Activated CD4-positive, alpha-beta T cell treated with anti-CD3 and anti-CD28 coated beads for 4 hours (primary cell): ENCODE measurements at regions not wholly inside any gene's neighbourhood (a gene's known extent, or its start where the extent isn't known, plus 50 kb on each side); places are given as distances from the start of the nearest gene placed in this dataset.

ENCODE experiments used
- DNase-seq, 2 donors: peaks; one replicate each; pipeline ENCODE4 v3.0.0-alpha.2; 2020

DNA sequence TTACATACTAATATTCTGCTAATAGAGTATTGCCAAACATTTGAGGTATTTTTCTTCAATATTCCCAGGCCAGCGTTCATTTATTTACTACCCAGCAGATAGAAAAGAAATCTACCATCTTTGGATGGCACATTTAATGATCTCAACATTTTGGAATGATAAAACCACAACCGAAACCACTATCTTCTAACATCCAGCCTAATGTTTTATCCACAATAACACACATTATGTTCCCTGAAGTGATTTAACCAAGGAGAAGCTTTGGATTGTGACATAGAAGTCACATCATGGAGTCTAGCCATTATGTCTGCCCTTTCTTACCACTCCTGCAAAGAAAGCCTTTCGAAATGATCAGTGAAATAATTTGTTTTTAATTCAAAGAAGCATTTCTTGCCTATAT lies 497.1 kb upstream of the PLXNA2 start:
- DNase-seq = no peak

DNA sequence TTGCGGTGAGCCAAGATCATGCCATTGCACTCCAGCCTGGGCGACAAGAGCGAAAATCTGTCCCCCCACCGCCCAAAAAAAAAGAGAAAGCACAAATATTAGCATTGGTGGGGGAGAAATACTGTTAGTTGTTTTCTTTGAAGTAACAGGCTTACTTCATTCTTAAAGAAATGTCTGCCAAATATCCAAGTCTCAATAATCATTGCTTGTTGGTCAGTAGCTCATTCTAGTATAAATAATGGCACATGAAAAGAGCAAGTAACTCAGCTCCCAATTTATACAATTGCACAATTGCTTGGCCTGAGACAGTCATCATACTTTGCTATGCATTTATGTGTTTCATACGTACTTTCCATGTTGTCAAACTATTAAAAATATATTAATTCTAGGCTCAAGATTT lies 499.2 kb upstream of the PLXNA2 start:
- no peak for DNase-seq

DNA sequence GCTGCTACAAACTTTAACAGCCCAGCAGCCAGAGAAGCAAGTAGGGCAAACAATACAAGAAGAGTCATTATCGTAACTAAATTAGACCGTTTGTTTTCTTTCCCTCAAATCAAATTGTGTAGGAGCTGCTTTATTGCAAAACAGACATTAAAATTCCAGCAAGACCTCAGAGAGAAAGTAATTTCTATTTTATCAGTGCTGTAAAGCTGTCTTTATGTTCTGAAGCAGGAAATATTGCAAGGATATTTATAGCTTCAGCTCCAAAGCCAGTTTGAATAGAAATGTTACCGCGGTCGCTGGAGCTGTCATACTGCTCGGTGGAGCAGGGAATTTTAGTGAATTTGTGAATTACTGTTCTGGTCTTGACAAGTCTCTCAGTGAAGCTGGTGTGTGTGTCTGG lies 503.8 kb upstream of the PLXNA2 start:
- DNase-seq = no peak

DNA sequence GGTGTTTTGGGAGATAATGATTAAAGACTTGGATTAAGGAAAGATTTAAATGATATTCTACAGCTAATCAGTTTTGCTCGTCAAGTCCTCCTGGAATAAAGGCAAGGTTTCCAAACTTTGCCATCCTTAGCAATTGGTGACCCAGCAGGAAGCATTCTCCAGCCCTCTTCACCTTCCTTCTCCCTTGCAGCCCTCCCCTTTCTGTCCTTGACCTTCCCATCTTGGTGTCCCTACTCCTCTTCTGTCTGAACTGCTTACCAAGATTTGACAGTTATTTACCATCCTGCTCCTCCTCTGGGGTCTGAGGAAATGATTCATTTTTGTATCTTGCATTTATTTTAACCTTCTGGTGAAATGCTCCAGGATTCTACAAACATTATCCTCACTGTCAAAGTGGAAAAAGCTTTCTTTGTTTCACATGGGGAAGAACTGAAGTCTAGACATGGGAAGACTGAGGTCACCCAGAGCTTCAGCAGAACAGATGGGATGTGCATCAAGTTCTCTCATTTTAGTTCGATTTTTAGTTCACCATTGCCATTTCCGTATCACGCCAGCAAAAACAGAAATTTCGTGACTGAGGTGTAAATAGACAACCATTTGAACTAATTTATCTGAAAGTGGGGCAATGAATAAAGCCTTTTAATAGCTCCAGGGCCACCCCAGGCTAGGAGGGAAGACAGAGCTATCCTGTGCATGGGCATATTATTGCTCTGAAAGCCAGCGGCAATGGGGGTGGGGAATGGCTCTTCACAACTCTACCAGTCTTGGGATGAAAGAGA lies 504.4 kb upstream of the PLXNA2 start:
- DNase-seq = no peak

DNA sequence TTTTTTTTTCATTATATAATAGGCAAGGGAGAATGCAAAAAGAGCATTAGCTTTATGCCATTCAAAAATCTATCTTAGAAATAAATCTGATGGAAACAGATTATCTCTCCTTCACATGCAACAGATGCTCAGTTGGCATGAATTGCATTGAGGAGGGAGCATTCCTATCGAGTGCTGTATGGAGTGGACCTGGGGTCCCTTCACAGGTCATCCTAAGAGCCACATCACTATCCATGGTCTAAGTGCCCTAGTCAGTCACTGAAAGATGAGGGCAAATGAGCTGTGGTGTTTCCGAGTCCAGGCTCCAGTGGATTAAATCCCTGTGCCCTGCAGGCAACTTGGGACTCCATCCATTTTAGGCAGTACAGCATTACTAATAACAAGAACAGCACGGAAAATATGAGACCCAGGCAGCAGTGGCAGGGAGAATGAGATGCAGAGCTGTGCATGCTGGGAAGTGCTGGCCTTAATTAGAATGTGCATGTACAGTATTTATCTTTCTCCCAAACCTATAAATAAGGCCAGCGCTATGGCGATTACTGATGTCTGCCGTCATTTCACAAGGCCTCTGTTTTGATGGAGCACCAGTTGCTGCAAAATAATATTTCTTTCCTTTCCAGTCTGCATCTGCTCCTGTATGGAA lies 512.3 kb upstream of the PLXNA2 start:
- no peak for DNase-seq

DNA sequence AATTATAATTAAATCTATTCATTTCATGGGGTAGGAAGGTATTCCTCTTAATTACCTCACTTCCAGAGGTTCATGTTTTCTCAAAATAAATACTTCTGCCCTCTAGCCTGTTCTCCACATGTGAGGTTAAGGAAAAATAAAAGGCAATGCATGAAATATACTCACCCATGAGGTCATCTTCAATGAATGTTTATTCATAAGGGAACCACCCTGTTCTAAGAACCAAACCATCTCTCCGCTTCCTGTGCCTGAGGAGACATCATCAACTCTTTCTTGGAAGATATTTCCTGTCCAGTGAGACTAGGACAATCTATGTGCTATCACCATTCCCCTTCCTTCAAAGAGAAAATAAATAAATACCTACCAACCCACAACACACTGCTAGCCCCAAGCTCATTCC lies 513.7 kb upstream of the PLXNA2 start:
- DNase-seq = no peak

DNA sequence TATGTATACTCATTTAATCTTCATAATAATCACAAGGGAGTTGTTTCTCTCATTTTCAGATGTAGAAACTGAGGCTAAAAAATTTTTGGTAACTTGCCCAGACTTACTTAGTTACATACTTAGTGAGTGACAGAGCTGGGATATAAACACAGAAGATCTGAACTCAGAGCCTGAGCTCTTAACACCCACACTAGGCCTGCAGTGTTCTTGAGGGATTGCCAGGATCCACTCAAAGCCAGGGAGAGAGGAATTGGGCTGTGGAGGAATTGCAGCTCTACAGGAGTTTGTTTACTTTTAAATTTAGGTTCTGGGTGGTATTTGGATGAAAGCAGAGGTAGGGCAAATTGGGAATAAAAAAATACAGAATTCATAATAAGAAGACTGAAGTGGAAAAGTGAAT lies 515.1 kb upstream of the PLXNA2 start:
- DNase-seq = no peak

DNA sequence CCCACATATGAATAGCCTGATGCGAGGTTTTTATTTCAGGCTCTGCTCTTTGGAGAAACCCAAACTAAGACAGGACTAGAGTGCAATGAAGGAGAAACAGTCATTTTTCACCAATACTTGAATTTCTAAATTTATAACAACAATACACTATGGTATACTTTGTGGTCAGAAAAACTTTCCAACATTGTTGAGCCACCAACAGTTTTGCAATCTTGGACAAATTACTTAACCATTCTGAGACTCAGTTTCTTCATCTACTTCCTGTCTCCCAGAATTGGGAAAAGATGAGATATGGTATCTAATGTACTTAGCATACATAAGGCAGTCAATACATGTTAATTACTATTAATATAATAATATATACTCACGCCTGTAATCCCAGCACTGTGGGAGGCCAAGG lies 519.8 kb upstream of the PLXNA2 start:
- no peak for DNase-seq

DNA sequence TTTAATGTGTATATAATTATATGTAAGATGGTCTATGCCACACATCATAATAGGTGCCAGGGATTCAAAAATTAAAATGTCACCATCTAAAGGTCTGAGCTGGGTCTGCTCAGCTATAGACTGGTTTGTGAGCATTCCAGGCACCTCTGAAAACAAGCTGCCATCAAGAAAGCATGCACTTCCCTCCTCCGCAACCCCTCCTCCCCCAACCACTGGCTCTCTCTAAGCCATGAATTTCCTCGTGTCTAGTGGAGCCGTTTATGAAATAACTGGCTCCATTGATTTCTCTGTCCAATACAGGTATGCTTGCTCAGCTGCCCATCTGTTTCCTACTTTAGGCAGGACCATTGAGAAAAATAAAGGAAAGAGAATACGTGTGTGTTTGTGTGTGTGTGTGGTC lies 522.6 kb upstream of the PLXNA2 start:
- DNase-seq = no peak

DNA sequence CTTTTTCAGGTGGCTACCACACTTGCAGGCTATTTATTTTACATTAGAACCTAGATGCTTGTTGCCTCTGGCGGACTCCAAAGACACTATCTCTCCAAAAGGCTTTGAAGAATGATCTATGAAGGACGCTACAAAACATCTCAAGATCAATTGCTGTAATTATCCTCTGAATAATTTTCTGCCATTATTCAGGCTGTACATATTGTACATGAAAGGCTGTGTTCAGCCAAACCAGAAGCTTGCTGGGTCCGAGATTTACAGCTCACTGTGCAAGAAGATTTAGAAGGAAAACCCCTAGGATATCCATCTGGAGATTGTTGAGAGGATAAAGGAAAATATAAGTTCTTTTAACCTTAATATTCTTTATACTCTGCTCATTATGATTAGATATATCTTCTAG lies 523.6 kb upstream of the PLXNA2 start:
- no peak for DNase-seq

DNA sequence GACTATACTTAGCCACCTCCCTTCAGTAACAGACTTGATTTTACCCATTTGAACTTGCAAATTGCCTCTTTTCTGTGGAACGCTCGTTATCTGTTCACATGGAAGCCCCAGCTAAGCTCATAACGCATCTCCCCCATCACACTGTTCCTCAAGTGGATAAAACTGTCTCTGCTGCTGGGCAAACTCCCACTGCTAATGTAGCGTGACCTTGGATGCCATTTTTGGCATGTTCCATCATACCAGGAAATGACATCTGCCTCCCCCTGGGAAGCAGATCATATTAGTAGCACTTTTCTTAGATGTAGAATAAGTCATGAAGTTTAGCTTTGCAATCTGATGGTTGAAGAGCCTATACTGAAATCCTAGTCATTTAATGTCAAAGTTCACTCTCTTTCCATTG lies 528.7 kb upstream of the PLXNA2 start:
- DNase-seq = no peak

DNA sequence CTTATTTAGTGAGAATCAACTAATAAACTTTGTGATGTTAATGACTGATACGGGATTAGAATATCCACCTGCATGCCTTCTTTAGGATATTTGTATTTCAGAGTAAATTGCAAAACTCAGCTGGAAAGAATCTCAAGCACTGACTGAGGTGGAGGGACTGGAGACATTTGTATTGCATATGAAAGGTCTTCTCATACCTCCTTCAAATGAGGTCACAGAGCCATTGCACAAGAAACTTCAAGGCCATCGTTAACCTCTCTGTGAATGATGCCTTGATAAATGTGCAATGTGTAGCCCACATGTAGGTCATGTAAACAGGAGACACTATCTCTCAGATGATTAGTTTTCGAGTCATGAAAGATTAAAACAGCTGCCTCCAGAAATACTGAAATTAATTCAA lies 531.7 kb upstream of the PLXNA2 start:
- no peak for DNase-seq

DNA sequence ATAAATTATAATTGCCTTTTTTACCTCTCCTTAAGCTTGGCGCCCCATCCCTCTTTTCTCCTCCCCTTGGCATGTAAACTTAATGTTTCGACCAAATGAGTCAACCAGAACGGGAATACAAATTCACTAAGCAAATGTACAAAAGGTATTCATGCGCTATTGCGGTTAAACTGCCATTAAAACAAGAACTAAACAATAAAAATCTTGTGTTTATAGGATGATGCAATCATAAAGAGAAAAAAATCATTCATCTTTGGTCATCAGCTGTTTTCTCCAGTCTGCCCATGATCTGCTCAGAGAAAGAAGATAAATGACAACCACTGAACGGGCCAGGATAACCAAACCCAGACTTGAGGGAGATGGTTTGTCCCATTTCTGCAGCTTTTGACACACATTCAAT lies 534.2 kb upstream of the PLXNA2 start:
- no peak for DNase-seq

DNA sequence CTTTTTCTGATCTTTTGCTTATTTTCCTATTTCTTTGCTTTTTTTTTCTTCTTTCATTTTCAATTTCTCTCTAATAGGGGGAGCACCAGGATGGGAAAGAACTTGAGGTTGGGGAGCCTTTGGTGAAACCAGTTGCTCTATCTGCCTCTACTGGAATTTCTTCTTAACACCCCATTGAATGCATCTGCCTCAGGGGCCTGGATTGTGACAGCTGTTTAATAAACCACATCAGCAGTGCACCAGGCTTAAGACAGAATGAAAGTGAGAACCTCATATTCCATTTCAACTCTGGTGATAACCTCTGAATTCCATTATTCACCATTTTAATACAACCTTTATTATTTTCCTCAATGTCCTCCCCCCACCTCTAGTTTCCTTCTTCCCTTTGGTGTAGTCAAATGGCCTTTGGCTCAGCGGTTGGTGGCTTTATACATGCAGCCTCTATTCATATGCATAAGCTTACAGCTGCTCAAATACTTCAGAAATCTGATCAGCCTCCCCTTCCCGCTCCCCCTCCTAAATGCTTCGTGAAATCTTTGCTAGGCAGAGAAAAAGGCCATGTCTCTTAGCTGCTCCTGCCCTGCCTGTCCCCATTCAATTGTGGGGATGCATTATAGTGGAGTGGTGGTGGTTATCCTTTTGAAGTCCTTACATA lies 537.3 kb upstream of the PLXNA2 start:
- no peak for DNase-seq

DNA sequence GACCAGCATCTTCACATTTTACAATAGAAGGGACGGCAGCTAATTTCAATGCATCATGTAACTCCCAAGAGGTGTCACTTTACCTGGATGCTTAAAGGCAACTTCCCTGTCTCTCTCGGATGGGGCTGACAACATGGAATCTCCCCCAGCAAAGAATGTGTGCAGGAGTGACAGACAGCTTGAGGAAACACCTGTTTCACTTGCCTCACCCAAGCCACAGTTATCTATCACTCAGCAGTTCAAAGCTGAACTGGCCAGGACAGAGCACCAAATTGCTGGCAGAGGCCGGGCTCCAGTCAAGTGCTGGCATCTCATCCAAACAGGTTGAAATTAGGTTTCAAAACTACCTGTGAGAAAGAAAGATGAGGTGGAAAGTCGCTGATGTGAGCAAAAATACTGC lies 538.0 kb upstream of the PLXNA2 start:
- no peak for DNase-seq

DNA sequence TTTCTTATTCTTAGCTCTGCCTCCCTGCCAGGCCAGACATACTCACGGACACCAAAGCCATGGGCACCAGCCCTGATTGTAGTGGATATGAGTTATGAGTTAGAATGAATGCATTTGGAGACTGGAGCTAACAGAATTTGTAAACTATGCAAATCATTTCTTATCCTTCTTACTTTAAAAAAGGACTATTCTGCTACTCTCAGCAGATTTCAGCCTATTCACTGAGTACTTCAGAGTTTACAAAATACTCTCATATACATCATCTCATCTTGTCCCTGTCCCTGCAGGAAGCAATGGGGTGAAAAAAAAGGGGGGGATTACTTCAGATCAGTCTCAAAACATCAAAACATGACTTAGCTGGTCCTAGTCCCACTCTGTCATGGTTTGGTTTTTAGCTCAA lies 541.4 kb upstream of the PLXNA2 start:
- DNase-seq = no peak

DNA sequence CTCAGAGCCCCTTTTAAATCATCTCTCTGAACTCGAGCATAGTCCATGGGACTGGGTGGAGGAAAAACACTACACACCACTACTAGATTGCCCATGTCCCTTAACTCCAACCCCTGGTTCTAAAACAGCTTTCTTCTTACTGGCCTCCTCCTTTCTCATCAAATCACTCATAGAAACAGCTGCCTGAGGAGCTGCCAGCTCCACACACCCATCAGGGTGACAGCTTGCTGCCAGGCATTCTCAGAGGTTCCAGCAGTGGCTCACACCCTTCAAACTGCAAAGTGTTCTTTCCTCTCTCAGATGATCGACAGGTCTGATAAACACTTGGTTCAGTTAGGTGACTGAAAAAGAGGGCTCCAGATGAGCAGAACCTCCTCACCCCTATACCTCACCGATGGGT lies 543.0 kb upstream of the PLXNA2 start:
- no peak for DNase-seq

DNA sequence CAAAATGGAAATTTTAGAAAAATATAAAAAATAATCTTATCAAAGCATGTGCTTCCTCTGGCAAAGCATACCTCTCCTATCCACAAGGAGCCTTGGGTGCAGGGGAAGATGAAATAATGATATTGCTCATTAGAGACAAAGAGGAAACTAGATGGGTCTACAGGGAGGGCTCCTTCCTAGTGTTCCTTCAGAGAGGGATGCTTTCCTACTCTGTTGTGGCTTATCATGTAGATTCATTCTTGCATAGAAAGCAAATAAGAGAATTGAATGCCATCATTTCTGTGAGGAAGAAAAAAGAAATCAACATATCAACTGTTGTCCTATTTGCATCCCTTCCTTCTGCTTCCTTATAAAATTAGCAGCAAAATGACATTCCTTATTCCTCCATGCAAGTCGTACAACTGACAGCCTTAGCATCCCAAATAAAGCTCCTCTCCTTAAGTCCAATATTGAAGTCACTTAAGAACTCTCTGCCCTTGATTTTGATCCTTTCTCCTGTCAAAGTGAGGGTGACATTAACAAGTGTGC lies 543.9 kb upstream of the PLXNA2 start:
- no peak for DNase-seq

DNA sequence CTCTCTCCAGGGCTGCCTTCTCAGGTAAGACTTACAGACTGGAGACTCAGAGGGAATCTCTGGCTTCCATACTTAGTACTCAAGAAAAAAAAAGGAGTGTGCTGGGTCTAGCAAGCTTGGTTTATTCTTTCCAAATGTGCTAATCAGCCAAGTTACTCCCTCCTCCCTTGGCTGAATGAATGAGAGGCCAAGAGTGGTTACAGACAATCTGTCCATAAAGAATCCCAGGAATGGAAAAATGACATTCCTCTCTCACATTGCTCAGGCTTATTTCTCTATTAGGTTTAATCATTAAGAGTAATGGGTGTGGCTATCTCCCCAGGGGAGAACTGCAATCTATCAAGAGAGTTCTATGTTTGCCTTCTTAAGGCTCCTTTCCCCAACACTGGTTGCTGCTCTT lies 547.3 kb upstream of the PLXNA2 start:
- DNase-seq = no peak

DNA sequence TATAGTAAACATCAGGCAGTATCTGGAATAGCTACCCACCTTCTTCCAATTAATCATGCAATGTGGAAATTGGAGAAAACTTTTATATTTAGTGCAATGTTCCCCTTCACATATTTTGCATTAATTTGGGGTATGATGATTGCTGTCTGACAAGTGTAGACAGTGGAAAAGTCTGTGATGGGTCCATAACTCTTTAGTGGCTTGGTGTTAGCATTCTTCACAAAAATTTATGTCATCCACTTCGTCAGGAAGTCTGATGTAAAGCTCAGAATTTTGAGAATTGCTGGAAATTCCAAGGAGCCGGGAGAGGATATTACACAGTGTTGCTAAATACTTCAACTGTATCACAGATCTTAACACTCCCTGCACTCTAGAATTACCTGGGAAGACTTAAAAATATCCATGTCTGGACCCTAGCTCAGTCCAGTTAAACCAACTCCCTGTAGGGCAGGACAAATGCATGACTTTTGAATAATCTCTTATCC lies 549.7 kb upstream of the PLXNA2 start:
- DNase-seq = no peak

DNA sequence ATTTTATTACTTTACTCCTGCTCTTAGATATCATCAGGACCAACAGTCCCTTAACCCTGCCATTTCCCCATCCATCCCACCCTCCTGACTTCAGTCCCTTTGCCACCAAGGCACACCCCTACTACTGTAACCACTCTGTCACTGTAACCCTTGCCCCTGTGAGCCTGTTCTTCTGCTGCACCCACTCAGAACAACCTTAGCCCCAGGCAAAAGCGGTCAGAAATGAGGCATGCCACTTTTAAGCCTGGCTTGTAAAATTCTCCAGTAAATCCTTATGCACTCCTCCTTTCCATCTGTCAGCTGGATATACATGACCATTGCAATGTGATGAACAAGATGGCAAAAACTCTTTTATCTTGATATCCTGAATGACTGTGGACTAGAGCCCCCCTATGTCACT lies 555.0 kb upstream of the PLXNA2 start:
- DNase-seq = no peak

DNA sequence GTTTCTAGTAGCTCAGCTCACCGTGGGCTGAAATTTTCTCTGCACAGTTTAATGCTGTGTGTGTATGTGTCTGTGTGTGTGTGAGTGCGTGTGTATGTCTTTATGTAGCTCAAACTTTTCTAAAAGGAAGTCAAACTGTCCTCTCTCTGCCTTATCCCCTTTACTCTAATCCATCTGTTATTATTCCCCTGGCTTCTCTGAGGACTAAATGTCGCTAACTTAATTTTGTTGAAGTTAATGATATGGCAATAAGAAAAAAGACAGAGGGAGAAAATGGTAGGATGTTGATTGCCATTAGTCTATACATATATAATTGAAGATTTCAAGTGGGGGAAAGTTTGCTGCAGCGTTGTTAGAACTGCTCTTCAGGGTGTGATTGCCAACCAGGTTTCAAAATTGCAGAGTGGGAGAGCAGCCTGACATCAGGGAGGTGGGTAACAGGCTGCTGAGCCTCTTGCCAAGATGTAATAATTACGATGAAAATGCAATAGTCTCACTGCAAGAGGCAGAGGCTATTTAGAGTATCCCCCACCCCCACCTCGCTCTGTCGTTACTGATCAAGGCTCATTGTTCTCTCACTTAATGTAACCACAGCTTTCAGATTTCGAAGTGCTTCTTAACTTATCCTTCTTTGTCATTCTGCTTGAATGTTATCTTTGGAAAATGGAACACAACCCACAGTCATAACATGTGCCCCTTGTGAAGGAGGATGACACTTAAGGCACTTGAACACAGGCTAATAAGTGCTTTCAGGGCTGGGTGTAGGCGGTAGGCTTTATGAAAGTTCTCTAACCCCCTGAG lies 559.0 kb upstream of the PLXNA2 start:
- DNase-seq = no peak

DNA sequence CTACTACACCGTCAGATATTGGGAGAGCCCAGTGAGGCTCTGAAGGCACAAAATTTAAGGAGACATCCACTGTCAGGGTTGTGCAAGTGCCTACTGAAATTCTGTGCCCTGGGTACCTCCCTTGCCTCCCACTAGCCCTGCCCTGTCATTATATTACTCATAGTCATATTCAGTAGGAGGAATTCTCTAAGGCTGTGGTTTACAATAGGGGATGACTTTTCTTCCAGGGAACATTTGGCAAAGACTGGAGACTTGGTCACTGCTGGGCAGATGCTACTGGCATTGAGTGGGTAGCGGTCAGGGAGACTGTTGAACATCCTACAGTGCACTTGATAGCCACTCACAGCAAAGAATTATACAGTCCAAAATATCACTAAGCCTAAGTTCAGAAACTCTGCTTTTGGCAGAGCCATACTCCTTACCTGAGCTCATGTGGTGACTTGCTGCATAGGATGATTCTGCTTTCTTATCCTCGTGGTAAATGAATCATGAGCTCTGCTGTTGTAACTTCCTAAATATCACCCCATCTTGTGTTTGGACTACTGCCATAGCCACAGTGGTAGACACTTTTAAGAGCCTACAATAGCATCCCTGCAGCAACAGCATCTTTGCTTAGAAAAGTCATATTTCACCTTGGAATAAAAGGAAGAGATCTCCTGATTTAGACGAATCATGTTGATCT lies 563.4 kb upstream of the PLXNA2 start:
- DNase-seq = no peak
